Left renal pelvis (tissue), 4 donors: ENCODE measurements at regions not wholly inside any gene's neighbourhood (a gene's known extent, or its start where the extent isn't known, plus 50 kb on each side); places are given as distances from the start of the nearest gene placed in this dataset.

Experiments used
- DNase-seq, 4 donors: peaks; one replicate each; pipeline ENCODE4 v3.0.0-alpha.2; 2013; ENCODE audit warnings: low read depth in 4 of 4, low spot score in 3 of 4

- no peak for DNase-seq
Measured at GRCh38 chrX:97763981-97764380, 880.3 kb downstream of the RPA4 start.

GRCh38 chrX:97766501-97767095, 882.9 kb downstream of the RPA4 start:
- no peak for DNase-seq

GRCh38 chrX:97787311-97787710, 903.6 kb downstream of the RPA4 start:
- DNase-seq, result no peak

- DNase-seq, result no peak
Measured at GRCh38 chrX:97787849-97788248, 904.1 kb downstream of the RPA4 start.

GRCh38 chrX:97790850-97791249, 907.1 kb downstream of the RPA4 start:
- DNase-seq, result no peak

- DNase-seq, result no peak
Measured at GRCh38 chrX:97797076-97797475, 913.4 kb downstream of the RPA4 start.

GRCh38 chrX:97806238-97806637, 922.5 kb downstream of the RPA4 start:
- no peak for DNase-seq

- DNase-seq, result no peak
Measured at GRCh38 chrX:97806946-97807345, 923.2 kb downstream of the RPA4 start.

- no peak for DNase-seq
Measured at GRCh38 chrX:97820170-97820569, 936.5 kb downstream of the RPA4 start.

- DNase-seq, result no peak
Measured at GRCh38 chrX:97828471-97828870, 944.8 kb downstream of the RPA4 start.

- no peak for DNase-seq
Measured at GRCh38 chrX:97835969-97836368, 952.3 kb downstream of the RPA4 start.

GRCh38 chrX:97841544-97842179, 958.0 kb downstream of the RPA4 start:
- no peak for DNase-seq

- DNase-seq, result no peak
Measured at GRCh38 chrX:97842468-97843199, 958.9 kb downstream of the RPA4 start.

- DNase-seq, result no peak
Measured at GRCh38 chrX:97843200-97843811, 959.6 kb downstream of the RPA4 start.

- DNase-seq, result no peak
Measured at GRCh38 chrX:97844161-97844560, 960.5 kb downstream of the RPA4 start.

GRCh38 chrX:97844943-97845342, 961.2 kb downstream of the RPA4 start:
- no peak for DNase-seq

- no peak for DNase-seq
Measured at GRCh38 chrX:97845451-97845850, 961.7 kb downstream of the RPA4 start.

- DNase-seq, result no peak
Measured at GRCh38 chrX:97846228-97846627, 962.5 kb downstream of the RPA4 start.

GRCh38 chrX:97846718-97847237, 963.1 kb downstream of the RPA4 start:
- no peak for DNase-seq

GRCh38 chrX:97847885-97848679, 964.4 kb downstream of the RPA4 start:
- no peak for DNase-seq

GRCh38 chrX:97849951-97850350, 966.2 kb downstream of the RPA4 start:
- no peak for DNase-seq
